OCI-LY7 (cell line): ENCODE measurements at regions not wholly inside any gene's neighbourhood (a gene's known extent, or its start where the extent isn't known, plus 50 kb on each side); places are given as distances from the start of the nearest gene placed in this dataset.
"Not testable (repeated sequence)": the region's sequence is repeated elsewhere in the genome, so short reads cannot be mapped to it uniquely, and the experiment has no call there.

ENCODE experiments used
- BruUV-seq: library from RNA; stranded (reverse); fragments of 400-500 nt; replicated peaks from 2 replicates; lab custom pipeline; 2021; lab: Mats Ljungman, UMichigan
- CTCF ChIA-PET: fragments of 300-600 bp; sonication (Branson Sonifier 250); formaldehyde crosslinking; loops from one replicate; lab custom pipeline; 2022; ENCODE audit warnings: antibody characterized with exemption; ENCODE audit not compliant: unreplicated experiment; lab: Charles Lee
- POLR2A ChIA-PET: fragments of 300-600 bp; sonication (Branson Sonifier 250); formaldehyde crosslinking; loops from one replicate; lab custom pipeline; 2022; ENCODE audit warnings: antibody characterized with exemption; lab: Charles Lee
- DNase-seq: peaks from one replicate; pipeline ENCODE4 v3.0.0-alpha.2; 2015; ENCODE audit warnings: low spot score
- H2AFZ ChIP-seq: fragments of 200-600 bp; sonication (generic), shearing (Covaris generic); 2 replicates; pipeline ENCODE4 v1.6.1; 2014; ENCODE audit warnings: mild to moderate bottlenecking, antibody characterized with exemption, low read length, moderate library complexity
- H3K27ac ChIP-seq: fragments of 200-600 bp; sonication (generic); 2 replicates; pipeline ENCODE4 v1.5.1; 2014; ENCODE audit warnings: mixed run types, low read depth, mild to moderate bottlenecking, moderate library complexity, low read length, inconsistent platforms; ENCODE audit not compliant: poor library complexity, severe bottlenecking
- H3K36me3 ChIP-seq: fragments of 200-600 bp; sonication (generic); 2 replicates; pipeline ENCODE4 v1.6.1; 2014; ENCODE audit warnings: mild to moderate bottlenecking, antibody characterized with exemption, low read length, moderate library complexity, mixed read lengths; ENCODE audit not compliant: insufficient read depth
- H3K4me1 ChIP-seq: fragments of 200-600 bp; sonication (generic); 2 replicates; pipeline ENCODE4 v1.5.1; 2014; ENCODE audit warnings: mild to moderate bottlenecking, low read length; ENCODE audit not compliant: insufficient read depth, poor library complexity, severe bottlenecking
- H3K4me2 ChIP-seq: fragments of 200-600 bp; sonication (generic); 2 replicates; pipeline ENCODE4 v1.6.1; 2014; ENCODE audit warnings: mild to moderate bottlenecking, low read length
- H3K4me3 ChIP-seq: fragments of 200-600 bp; sonication (generic); 2 replicates; pipeline ENCODE4 v1.5.1; 2014; ENCODE audit warnings: mild to moderate bottlenecking, low read depth, low read length; ENCODE audit not compliant: poor library complexity, severe bottlenecking
- H3K79me2 ChIP-seq: fragments of 200-600 bp; sonication (generic); 2 replicates; pipeline ENCODE4 v1.6.1; 2016; ENCODE audit warnings: low read depth, mild to moderate bottlenecking, low read length, moderate library complexity, mixed read lengths; ENCODE audit not compliant: insufficient read depth
- H3K9me2 ChIP-seq: fragments of 200-600 bp; sonication (generic); 2 replicates; pipeline ENCODE4 v1.6.1; 2016; ENCODE audit warnings: mild to moderate bottlenecking, low read length, mixed read lengths; ENCODE audit not compliant: insufficient read depth
- H3K9me3 ChIP-seq: fragments of 200-600 bp; sonication (generic); 2 replicates; pipeline ENCODE4 v1.6.1; 2014; ENCODE audit warnings: mild to moderate bottlenecking, mixed run types, low read length, mixed read lengths
- H4K20me1 ChIP-seq: fragments of 200-600 bp; sonication (generic); 2 replicates; pipeline ENCODE4 v1.6.1; 2014; ENCODE audit warnings: mild to moderate bottlenecking, antibody characterized with exemption, low read length, moderate library complexity, mixed read lengths; ENCODE audit not compliant: insufficient read depth
- CTCF ChIP-seq: fragments of 200-600 bp; sonication (generic); conservative IDR thresholded peaks from 2 replicates; pipeline ENCODE4 v1.5.1; 2014; ENCODE audit warnings: mild to moderate bottlenecking, antibody characterized with exemption, low read length, moderate library complexity, mixed read lengths
- EZH2phosphoT487 ChIP-seq: fragments of 200-600 bp; sonication (generic); IDR thresholded peaks from 2 replicates; pipeline ENCODE4 v1.6.1; 2018; ENCODE audit warnings: low read depth, borderline replicate concordance, mild to moderate bottlenecking, mixed run types, antibody characterized with exemption, low read length, moderate library complexity, mixed read lengths
- intact Hi-C: fragments of 100-400 bp; cut with micrococcal nuclease; formaldehyde crosslinking; loops from one replicate; pipeline ENCODE4 v1.10.0; 2022; ENCODE audit not compliant: unreplicated experiment

GRCh38 chr7:81155654-81156373, 237.0 kb upstream of the SEMA3C start:
- TF ChIP-seq EZH2phosphoT487 (no peak), CTCF (no peak)
- ChIA-PET POLR2A (no interaction called here), CTCF (no interaction called here)
- no peak for DNase-seq
- Histone ChIP-seq H3K4me3 (no peak overlapping the region), H3K79me2 (no peaks in the 10 kb centered on the region), H2AFZ (no peak overlapping the region), H3K9me2 (no peaks in the 10 kb centered on the region), H4K20me1 (no peaks in the 10 kb centered on the region), H3K9me3 (no peaks in the 10 kb centered on the region), H3K4me1 (no peaks in the 10 kb centered on the region), H3K4me2 (no peak overlapping the region), H3K27ac (no peak overlapping the region), H3K36me3 (no peaks in the 10 kb centered on the region)
- intact Hi-C loops: no loop called here
- no TSS peak for BruUV-seq

GRCh38 chr7:81154565-81154964, 235.7 kb upstream of the SEMA3C start:
- ChIA-PET POLR2A (no interaction called here), CTCF (no interaction called here)
- no peaks in the 10 kb centered on the region for H4K20me1 ChIP-seq
- H3K36me3 ChIP-seq: no peaks in the 10 kb centered on the region
- no peaks in the 10 kb centered on the region for H3K9me3 ChIP-seq
- intact Hi-C loops: no loop called here
- no peak overlapping the region for H3K4me2 ChIP-seq
- no peak overlapping the region for H3K4me3 ChIP-seq
- H3K4me1 ChIP-seq: no peaks in the 10 kb centered on the region
- BruUV-seq: no TSS peak
- H2AFZ ChIP-seq: no peak overlapping the region
- no peak for DNase-seq
- TF ChIP-seq CTCF: no peak
- no peak for TF ChIP-seq EZH2phosphoT487
- H3K27ac ChIP-seq: no peak overlapping the region
- H3K79me2 ChIP-seq: no peaks in the 10 kb centered on the region
- H3K9me2 ChIP-seq: no peaks in the 10 kb centered on the region

- H3K4me3 ChIP-seq, H3K79me2 ChIP-seq, H3K4me1 ChIP-seq, H3K9me2 ChIP-seq, H2AFZ ChIP-seq, POLR2A ChIA-PET, BruUV-seq, H3K4me2 ChIP-seq, H3K36me3 ChIP-seq, DNase-seq, intact Hi-C loops, CTCF ChIA-PET, H3K9me3 ChIP-seq, H3K27ac ChIP-seq, H4K20me1 ChIP-seq: not testable (repeated sequence)
These were observed 234.1 kb upstream of the SEMA3C start for GRCh38 chr7:81152925-81153324.
